IMR-90 (cell line): ENCODE measurements at regions not wholly inside any gene's neighbourhood (a gene's known extent, or its start where the extent isn't known, plus 50 kb on each side); places are given as distances from the start of the nearest gene placed in this dataset.

Experiments
- ATAC-seq: fragments of 200-7000 bp; cut with Tn5 transposase; 2 replicates; pipeline ENCODE4 v1.9.1; 2020; ENCODE audit warnings: low read depth, mild to moderate bottlenecking, moderate library complexity
- BruUV-seq: library from RNA; stranded (reverse); fragments of 400-500 nt; replicated peaks from 2 replicates; lab custom pipeline; 2021; lab: Mats Ljungman, UMichigan
- CTCF ChIA-PET: fragments of 300-600 bp; formaldehyde crosslinking; extraction: SDS; loops from one replicate; lab custom pipeline; 2021; ENCODE audit warnings: antibody characterized with exemption; lab: Yijun Ruan, JAX
- POLR2A ChIA-PET: fragments of 300-600 bp; sonication (Branson Sonifier 250); formaldehyde crosslinking; loops from one replicate; lab custom pipeline; 2022; ENCODE audit warnings: antibody characterized with exemption; ENCODE audit not compliant: unreplicated experiment; lab: Charles Lee
- DNase-seq: peaks from one replicate; pipeline ENCODE4 v3.0.0; 2013
- H2AFZ ChIP-seq: replicated peaks from 2 replicates; pipeline ENCODE3; 2013; ENCODE audit warnings: low read length, mild to moderate bottlenecking; ENCODE audit not compliant: poor library complexity
- H2AK5ac ChIP-seq: 2 replicates; pipeline ENCODE4 v1.6.1; 2013; ENCODE audit warnings: low read depth, low read length, inconsistent platforms
- H2AK9ac ChIP-seq: replicated peaks from 2 replicates; pipeline ENCODE3; 2013; ENCODE audit warnings: mild to moderate bottlenecking, low read depth, low read length, moderate library complexity; ENCODE audit not compliant: poor library complexity
- H2BK120ac ChIP-seq: 2 replicates; pipeline ENCODE4 v1.6.1; 2013; ENCODE audit warnings: low read depth, low read length, inconsistent platforms
- H2BK15ac ChIP-seq: 3 replicates; pipeline ENCODE4 v1.6.1; 2013; ENCODE audit warnings: low read depth, low read length, inconsistent platforms
- H2BK20ac ChIP-seq: 2 replicates; pipeline ENCODE4 v1.6.1; 2013; ENCODE audit warnings: low read depth, mild to moderate bottlenecking, inconsistent platforms, low read length, moderate library complexity
- H2BK5ac ChIP-seq: 2 replicates; pipeline ENCODE4 v1.6.1; 2013; ENCODE audit warnings: mild to moderate bottlenecking, low read depth, low read length, inconsistent platforms; ENCODE audit not compliant: poor library complexity, severe bottlenecking
- H3K14ac ChIP-seq: replicated peaks from 2 replicates; pipeline ENCODE4 v1.6.1; 2013; ENCODE audit warnings: low read depth, low read length, inconsistent platforms
- H3K18ac ChIP-seq: 2 replicates; pipeline ENCODE4 v1.6.1; 2013; ENCODE audit warnings: low read depth, low read length, control low read depth
- H3K23ac ChIP-seq: 2 replicates; pipeline ENCODE4 v1.6.1; 2013; ENCODE audit warnings: low read depth, low read length, inconsistent platforms
- H3K27ac ChIP-seq: 2 replicates; pipeline ENCODE4 v1.5.1; 2013; ENCODE audit warnings: mild to moderate bottlenecking, control low read depth, low read length; ENCODE audit not compliant: insufficient read depth
- H3K27me3 ChIP-seq: 2 replicates; pipeline ENCODE4 v1.6.1; 2013; ENCODE audit warnings: low read length; ENCODE audit not compliant: control insufficient read depth, insufficient read depth
- H3K36me3 ChIP-seq: 2 replicates; pipeline ENCODE4 v1.6.1; 2013; ENCODE audit warnings: low read length, mixed read lengths; ENCODE audit not compliant: control insufficient read depth, insufficient read depth
- H3K4ac ChIP-seq: 2 replicates; pipeline ENCODE4 v1.6.1; 2013; ENCODE audit warnings: low read depth, low read length, inconsistent platforms
- H3K4me1 ChIP-seq: 2 replicates; pipeline ENCODE4 v1.6.1; 2013; ENCODE audit warnings: low read length, mixed read lengths; ENCODE audit not compliant: control insufficient read depth, insufficient read depth
- H3K4me2 ChIP-seq: 2 replicates; pipeline ENCODE4 v1.6.1; 2013; ENCODE audit warnings: low read depth, mild to moderate bottlenecking, control low read depth, low read length, moderate library complexity
- H3K4me3 ChIP-seq: 2 replicates; pipeline ENCODE4 v1.5.1; 2013; ENCODE audit warnings: low read depth, mild to moderate bottlenecking, control low read depth, low read length, moderate library complexity; ENCODE audit not compliant: insufficient read depth
- H3K56ac ChIP-seq: 2 replicates; pipeline ENCODE4 v1.6.1; 2013; ENCODE audit warnings: low read length, inconsistent platforms; ENCODE audit not compliant: insufficient read depth; ENCODE audit errors: extremely low read depth
- H3K79me1 ChIP-seq, 2 experiments: 2 replicates each; pipeline ENCODE4 v1.6.1; 2013; ENCODE audit warnings: low read length in 2 of 2, inconsistent platforms in 1 of 2, low read depth in 1 of 2
- H3K9ac ChIP-seq: 2 replicates; pipeline ENCODE4 v1.6.1; 2013; ENCODE audit warnings: low read depth, low read length, control low read depth
- H3K9me1 ChIP-seq: 2 replicates; pipeline ENCODE4 v1.6.1; 2013; ENCODE audit warnings: low read length, inconsistent platforms; ENCODE audit not compliant: insufficient read depth
- H3K9me3 ChIP-seq: 2 replicates; pipeline ENCODE4 v1.6.1; 2013; ENCODE audit warnings: low read length; ENCODE audit not compliant: control insufficient read depth, insufficient read depth
- H4K20me1 ChIP-seq: 2 replicates; pipeline ENCODE4 v1.6.1; 2013; ENCODE audit warnings: low read length, inconsistent platforms; ENCODE audit not compliant: insufficient read depth
- H4K5ac ChIP-seq: 2 replicates; pipeline ENCODE4 v1.6.1; 2013; ENCODE audit warnings: mild to moderate bottlenecking, low read depth, low read length, control low read depth
- H4K8ac ChIP-seq, 2 experiments: 2 replicates each; pipeline ENCODE4 v1.6.1; 2013; ENCODE audit warnings: low read depth in 2 of 2, low read length in 2 of 2, control low read depth in 1 of 2, inconsistent platforms in 1 of 2
- H4K91ac ChIP-seq: 2 replicates; pipeline ENCODE4 v1.6.1; 2013; ENCODE audit warnings: low read depth, low read length, inconsistent platforms; ENCODE audit not compliant: insufficient read depth
- BHLHE40 ChIP-seq: fragments of 150-350 bp; IDR thresholded peaks from 2 replicates; pipeline ENCODE4 v1.6.1; 2016; ENCODE audit warnings: mild to moderate bottlenecking, low read depth, low read length
- CEBPB ChIP-seq: IDR thresholded peaks from 2 replicates; pipeline ENCODE4 v1.6.1; 2012; ENCODE audit warnings: low read depth, low read length, improper control_type of control experiment
- CHD1 ChIP-seq: IDR thresholded peaks from 2 replicates; pipeline ENCODE4 v1.6.1; 2012; ENCODE audit warnings: low read depth, low read length, improper control_type of control experiment
- CTCF ChIP-seq: conservative IDR thresholded peaks from 2 replicates; pipeline ENCODE4 v1.5.1; 2012; ENCODE audit warnings: mild to moderate bottlenecking, low read depth, low read length, improper control_type of control experiment
- ELK1 ChIP-seq: fragments of 150-350 bp; IDR thresholded peaks from 2 replicates; pipeline ENCODE4 v1.6.1; 2016; ENCODE audit warnings: low read depth, mild to moderate bottlenecking, low read length, moderate library complexity, borderline replicate concordance
- FOS ChIP-seq: fragments of 150-350 bp; IDR thresholded peaks from 2 replicates; pipeline ENCODE4 v1.6.1; 2016; ENCODE audit warnings: low read depth, low read length
- MAFK ChIP-seq: IDR thresholded peaks from 2 replicates; pipeline ENCODE4 v1.6.1; 2012; ENCODE audit warnings: low read depth, low read length, improper control_type of control experiment
- MAZ ChIP-seq: IDR thresholded peaks from 2 replicates; pipeline ENCODE4 v1.6.1; 2012; ENCODE audit warnings: low read depth, mild to moderate bottlenecking, low read length, improper control_type of control experiment, moderate library complexity, borderline replicate concordance
- MXI1 ChIP-seq: IDR thresholded peaks from 2 replicates; pipeline ENCODE4 v1.6.1; 2012; ENCODE audit warnings: low read depth, mild to moderate bottlenecking, low read length, moderate library complexity, borderline replicate concordance
- NFE2L2 ChIP-seq: fragments of 150-350 bp; IDR thresholded peaks from 2 replicates; pipeline ENCODE4 v1.6.1; 2016; ENCODE audit warnings: low read depth, mild to moderate bottlenecking, low read length
- POLR2A ChIP-seq: IDR thresholded peaks from 2 replicates; pipeline ENCODE4 v1.6.1; 2012; ENCODE audit warnings: mild to moderate bottlenecking, low read depth, low read length
- RAD21 ChIP-seq: IDR thresholded peaks from 2 replicates; pipeline ENCODE4 v1.6.1; 2012; ENCODE audit warnings: low read length, improper control_type of control experiment
- RCOR1 ChIP-seq: IDR thresholded peaks from 2 replicates; pipeline ENCODE4 v1.6.1; 2012; ENCODE audit warnings: mild to moderate bottlenecking, low read length, improper control_type of control experiment; ENCODE audit not compliant: insufficient replicate concordance
- RFX5 ChIP-seq: IDR thresholded peaks from 2 replicates; pipeline ENCODE4 v1.8.0; 2012; ENCODE audit warnings: low read depth, mild to moderate bottlenecking, low read length, moderate library complexity
- SMC3 ChIP-seq: fragments of 150-350 bp; IDR thresholded peaks from 2 replicates; pipeline ENCODE4 v1.6.1; 2016; ENCODE audit warnings: low read depth, mild to moderate bottlenecking, antibody characterized with exemption, low read length, moderate library complexity
- USF2 ChIP-seq: fragments of 150-350 bp; IDR thresholded peaks from 2 replicates; pipeline ENCODE4 v1.6.1; 2017; ENCODE audit warnings: mild to moderate bottlenecking, antibody characterized with exemption, low read length, low read depth
- WGBS, 2 experiments: methylation state at CpG; one replicate each; pipeline versions ENCODE4 v1.1.5 to v1.1.7; 2013; ENCODE audit warnings: missing lambda C conversion rate in 2 of 2; ENCODE audit not compliant: insufficient read length in 1 of 2; ENCODE audit errors: extremely low coverage in 2 of 2; 5-methylcytosine and 5-hydroxymethylcytosine counted together
- dilution Hi-C: fragments of 300-500 bp; cut with HindIII; formaldehyde crosslinking; loops from one replicate; pipeline ENCODE4 v1.14.3; 2018; ENCODE audit warnings: low sequenced_read_pairs; ENCODE audit not compliant: unreplicated experiment
- in situ Hi-C: fragments of 300-500 bp; cut with MboI; formaldehyde crosslinking; loops from 3 replicates; pipeline ENCODE4 v1.14.3; 2019; ENCODE audit warnings: low sequenced_read_pairs, inconsistent platforms, mixed read lengths
- intact Hi-C: fragments of 100-400 bp; cut with micrococcal nuclease; formaldehyde crosslinking; loops from 2 replicates; pipeline ENCODE4 v1.10.0; 2022

GRCh38 chr2:146818122-146818521 is 1026.7 kb upstream of the ACVR2A start:
- Histone ChIP-seq H3K4me2 (no peak overlapping the region), H3K9me1 (no peaks in the 10 kb centered on the region)

More at GRCh38 chr2:146818122-146818521, 1026.7 kb upstream of the ACVR2A start:
- intact Hi-C loops, result no loop called here
- Histone ChIP-seq H4K20me1 (no peaks in the 10 kb centered on the region), H2BK20ac (no peak overlapping the region), H2AK9ac (no peak overlapping the region), H4K5ac (no peak overlapping the region), H3K18ac (no peak overlapping the region), H3K27me3 (no peaks in the 10 kb centered on the region), H3K9ac (no peak overlapping the region), H3K27ac (no peak overlapping the region), H2BK120ac (no peak overlapping the region), H3K36me3 (no peaks in the 10 kb centered on the region), H3K79me1 (no peaks in the 10 kb centered on the region), H3K56ac (no peak overlapping the region), H3K23ac (no peak overlapping the region), H3K9me3 (no peaks in the 10 kb centered on the region), H2AFZ (no peak overlapping the region), H3K4me3 (no peak overlapping the region), H3K14ac (no peak overlapping the region), H4K8ac (no peak overlapping the region), H2AK5ac (no peak overlapping the region), H2BK15ac (no peak overlapping the region), H3K4me1 (no peaks in the 10 kb centered on the region), H4K91ac (no peak overlapping the region), H3K4ac (no peak overlapping the region), H2BK5ac (no peak overlapping the region)
- ChIA-PET POLR2A (no interaction called here), CTCF (no interaction called here)
- dilution Hi-C loops, result no loop called here
- no peak for ATAC-seq
- WGBS, 2 experiments, result no CpG with 5 or more reads among the region's 1 CpG
- TF ChIP-seq ELK1, result no peak
- no peak for TF ChIP-seq USF2
- TF ChIP-seq BHLHE40, result no peak
- no peak for TF ChIP-seq SMC3
- TF ChIP-seq RAD21, result no peak
- TF ChIP-seq RCOR1, result no peak
- TF ChIP-seq MXI1, result no peak
- TF ChIP-seq CEBPB, result no peak
- no peak for TF ChIP-seq POLR2A
- TF ChIP-seq NFE2L2, result no peak
- TF ChIP-seq MAFK, result no peak
- TF ChIP-seq MAZ, result no peak
- TF ChIP-seq RFX5, result no peak
- TF ChIP-seq CHD1, result no peak
- no peak for TF ChIP-seq CTCF
- TF ChIP-seq FOS, result no peak
- BruUV-seq, result no TSS peak
- peak; percentile 5 for DNase-seq
- in situ Hi-C loops, result no loop called here
